Liver (tissue), 8 donors: ENCODE measurements at regions not wholly inside any gene's neighbourhood (a gene's known extent, or its start where the extent isn't known, plus 50 kb on each side); places are given as distances from the start of the nearest gene placed in this dataset.

ENCODE experiments used
- DNase-seq: peaks from one replicate; pipeline ENCODE4 v3.0.0-alpha.2; 2017; ENCODE audit warnings: low spot score
- H3K27ac ChIP-seq, 2 donors: one replicate each; pipeline ENCODE4 v1.7.0; 2013; ENCODE audit warnings: inconsistent platforms in 2 of 2, low read length in 2 of 2, control low read depth in 1 of 2, low read depth in 1 of 2, mild to moderate bottlenecking in 1 of 2
- H3K27me3 ChIP-seq, 4 donors: one replicate each; pipeline versions ENCODE4 v1.6.1 to v1.7.0; 2013; ENCODE audit warnings: low read length in 3 of 4, inconsistent platforms in 1 of 4, mild to moderate bottlenecking in 1 of 4, moderate library complexity in 1 of 4; ENCODE audit not compliant: control insufficient read depth in 4 of 4, insufficient read depth in 4 of 4
- H3K36me3 ChIP-seq, 4 donors: one replicate each; pipeline versions ENCODE4 v1.6.1 to v1.7.0; 2013; ENCODE audit warnings: low read length in 3 of 4, mild to moderate bottlenecking in 3 of 4, low read depth in 1 of 4, moderate library complexity in 1 of 4; ENCODE audit not compliant: control insufficient read depth in 4 of 4, insufficient read depth in 3 of 4
- H3K4me1 ChIP-seq, 4 donors: one replicate each; pipeline versions ENCODE4 v1.6.1 to v1.7.0; 2013; ENCODE audit warnings: low read length in 3 of 4, mild to moderate bottlenecking in 3 of 4, moderate library complexity in 1 of 4; ENCODE audit not compliant: control insufficient read depth in 4 of 4, insufficient read depth in 4 of 4
- H3K4me3 ChIP-seq, 3 donors: one replicate each; pipeline versions ENCODE4 v1.6.1 to v1.7.0; 2013; ENCODE audit warnings: low read length in 3 of 3, control low read depth in 1 of 3, low read depth in 1 of 3, mild to moderate bottlenecking in 1 of 3
- H3K9ac ChIP-seq, 2 donors: one replicate each; pipeline ENCODE4 v1.7.0; 2013; ENCODE audit warnings: low read length in 2 of 2, mild to moderate bottlenecking in 2 of 2, moderate library complexity in 2 of 2, control low read depth in 1 of 2, low read depth in 1 of 2
- H3K9me3 ChIP-seq, 4 donors: one replicate each; pipeline versions ENCODE4 v1.6.1 to v1.7.0; 2013; ENCODE audit warnings: low read length in 3 of 4; ENCODE audit not compliant: control insufficient read depth in 4 of 4
- ATF3 ChIP-seq: IDR thresholded peaks from 2 replicates; pipeline ENCODE4 v1.6.1; 2016; ENCODE audit warnings: antibody characterized with exemption
- CTCF ChIP-seq: fragments of 150-350 bp; IDR thresholded peaks from 2 replicates; pipeline ENCODE4 v1.5.1; 2017; ENCODE audit warnings: improper control_type of control experiment, low read depth, low read length; ENCODE audit not compliant: missing input control
- EGR1 ChIP-seq, 2 donors: IDR thresholded peaks; 2 replicates each; pipeline ENCODE4 v1.6.1; 2016 to 2018; ENCODE audit warnings: antibody characterized with exemption in 2 of 2, low read depth in 2 of 2
- FOXA1 ChIP-seq: IDR thresholded peaks from 2 replicates; pipeline ENCODE4 v1.6.1; 2016; ENCODE audit warnings: antibody characterized with exemption
- FOXA2 ChIP-seq: IDR thresholded peaks from 2 replicates; pipeline ENCODE4 v1.6.1; 2016; ENCODE audit warnings: antibody characterized with exemption
- GABPA ChIP-seq, 2 donors: IDR thresholded peaks in 1 of 2; conservative IDR thresholded peaks in 1 of 2; 2 replicates each; pipeline ENCODE4 v1.6.1; 2016; ENCODE audit warnings: antibody characterized with exemption in 2 of 2, mild to moderate bottlenecking in 1 of 2, moderate library complexity in 1 of 2
- HNF4A ChIP-seq, 2 donors: conservative IDR thresholded peaks; 2 replicates each; pipeline ENCODE4 v1.6.1; 2016; ENCODE audit warnings: antibody characterized with exemption in 2 of 2, mild to moderate bottlenecking in 2 of 2
- HNF4G ChIP-seq: IDR thresholded peaks from 2 replicates; pipeline ENCODE4 v1.6.1; 2016; ENCODE audit warnings: antibody characterized with exemption
- JUND ChIP-seq, 2 donors: IDR thresholded peaks; 2 replicates each; pipeline ENCODE4 v1.6.1; 2016; ENCODE audit warnings: antibody characterized with exemption in 2 of 2
- MAX ChIP-seq: IDR thresholded peaks from 2 replicates; pipeline ENCODE4 v1.6.1; 2016; ENCODE audit warnings: antibody characterized with exemption
- NR2F2 ChIP-seq: IDR thresholded peaks from 2 replicates; pipeline ENCODE4 v1.6.1; 2016; ENCODE audit warnings: antibody characterized with exemption
- RAD21 ChIP-seq, 2 donors: IDR thresholded peaks; 2 replicates each; pipeline ENCODE4 v1.6.1; 2016; ENCODE audit warnings: antibody characterized with exemption in 2 of 2, mild to moderate bottlenecking in 2 of 2
- REST ChIP-seq: IDR thresholded peaks from 2 replicates; pipeline ENCODE4 v1.6.1; 2016; ENCODE audit warnings: antibody characterized with exemption, mild to moderate bottlenecking
- SP1 ChIP-seq: IDR thresholded peaks from 2 replicates; pipeline ENCODE4 v1.6.1; 2018; ENCODE audit warnings: antibody characterized with exemption, mild to moderate bottlenecking
- TAF1 ChIP-seq: conservative IDR thresholded peaks from 2 replicates; pipeline ENCODE4 v1.6.1; 2016; ENCODE audit warnings: antibody characterized with exemption, mild to moderate bottlenecking
- YY1 ChIP-seq: IDR thresholded peaks from 2 replicates; pipeline ENCODE4 v1.6.1; 2016; ENCODE audit warnings: antibody characterized with exemption, mild to moderate bottlenecking
- ZBTB33 ChIP-seq: IDR thresholded peaks from 2 replicates; pipeline ENCODE4 v1.6.1; 2016; ENCODE audit warnings: antibody characterized with exemption
- WGBS: extraction: QIAGEN DNeasy Blood & Tissue Kit; methylation state at CpG from one replicate; pipeline ENCODE4 v1.1.7; 2013; 5-methylcytosine and 5-hydroxymethylcytosine counted together
- donor health status: healthy.
- donor health status: healthy.
- donor health status: healthy.
- donor health status: healthy.
- donor health status: healthy.

- Histone ChIP-seq H3K4me1 (no peaks in the 10 kb centered on the region), H3K9me3 (no peaks in the 10 kb centered on the region), H3K9ac (no peak overlapping the region), H3K27me3 (no peaks in the 10 kb centered on the region), H3K36me3 (no peaks in the 10 kb centered on the region), H3K27ac (no peak overlapping the region), H3K4me3 (no peak overlapping the region)
- WGBS: 92% methylated on average over 19 of the region's 19 CpGs
- TF ChIP-seq EGR1 (IDR thresholded peaks at IDR 0.05; ENCODE audit: low read depth in 2 of 2): no peak
- TF ChIP-seq JUND (IDR thresholded peaks at IDR 0.05): no peak
- no peak for DNase-seq
These were observed 211.0 kb downstream of the NFATC2 start for GRCh38 chr20:51331481-51331880.

GRCh38 chr20:51329845-51330244, 212.7 kb downstream of the NFATC2 start:
- TF ChIP-seq HNF4G: no peak
- no peak for TF ChIP-seq RAD21 (IDR thresholded peaks at IDR 0.05)
- no peak for TF ChIP-seq YY1
- TF ChIP-seq HNF4A (conservative IDR thresholded peaks at IDR 0.05): no peak
- TF ChIP-seq TAF1: no peak
- TF ChIP-seq SP1: no peak
- no peak for TF ChIP-seq ATF3
- TF ChIP-seq EGR1 (IDR thresholded peaks at IDR 0.05; ENCODE audit: low read depth in 2 of 2): no peak
- TF ChIP-seq NR2F2: no peak
- TF ChIP-seq REST: no peak
- no peak for TF ChIP-seq JUND (IDR thresholded peaks at IDR 0.05)
- no peak for TF ChIP-seq CTCF
- no peak for TF ChIP-seq FOXA2
- TF ChIP-seq FOXA1: no peak
- no peak for TF ChIP-seq GABPA (IDR thresholded peaks at IDR 0.05 in 1 of 2, conservative IDR thresholded peaks at IDR 0.05 in 1 of 2)
- no peak for TF ChIP-seq MAX
- TF ChIP-seq ZBTB33: no peak
- no peaks in the 10 kb centered on the region for H3K4me1 ChIP-seq
- H3K36me3 ChIP-seq: no peaks in the 10 kb centered on the region
- H3K27me3 ChIP-seq: no peaks in the 10 kb centered on the region
- no peaks in the 10 kb centered on the region for H3K9me3 ChIP-seq
- no peak for DNase-seq
- WGBS: 95% methylated on average over 1 of the region's 1 CpG
- H3K9ac ChIP-seq: no peak overlapping the region
- no peak overlapping the region for H3K4me3 ChIP-seq
- no peak overlapping the region for H3K27ac ChIP-seq
